GM10248 (cell line): ENCODE measurements at regions not wholly inside any gene's neighbourhood (a gene's known extent, or its start where the extent isn't known, plus 50 kb on each side); places are given as distances from the start of the nearest gene placed in this dataset.
"Not testable (repeated sequence)": the region's sequence is repeated elsewhere in the genome, so short reads cannot be mapped to it uniquely, and the experiment has no call there.

Experiments used
- CTCF ChIA-PET: fragments of 300-600 bp; sonication (Branson Sonifier 250); formaldehyde crosslinking; extraction: SDS; loops from one replicate; lab custom pipeline; 2021; ENCODE audit warnings: antibody characterized with exemption; lab: Yijun Ruan, JAX
- POLR2A ChIA-PET: fragments of 350-650 bp; sonication (Branson Sonifier 250); formaldehyde crosslinking; extraction: SDS; loops from one replicate; lab custom pipeline; 2020; ENCODE audit warnings: antibody characterized with exemption; lab: Yijun Ruan, JAX
- DNase-seq: peaks from one replicate; pipeline ENCODE4 v3.0.0; 2012; ENCODE audit errors: extremely low spot score
- CTCF ChIP-seq: IDR thresholded peaks from 2 replicates; pipeline ENCODE4 v1.5.1; 2012; ENCODE audit warnings: mild to moderate bottlenecking, low read depth; ENCODE audit errors: extremely low read depth, missing control alignments, control extremely low read depth

- CTCF ChIA-PET = no interaction called here
- POLR2A ChIA-PET = no interaction called here
- TF ChIP-seq CTCF = no peak
- DNase-seq = no peak
These were observed 464.0 kb downstream of the FBXO15 start for GRCh38 chr18:73683409-73684238.

GRCh38 chr18:73681912-73682311 lies 465.7 kb downstream of the FBXO15 start:
- TF ChIP-seq CTCF = no peak
- CTCF ChIA-PET = no interaction called here
- no peak for DNase-seq
- POLR2A ChIA-PET = no interaction called here

GRCh38 chr18:73681398-73681797 lies 466.2 kb downstream of the FBXO15 start:
- POLR2A ChIA-PET = no interaction called here
- CTCF ChIA-PET = no interaction called here
- DNase-seq = no peak
- no peak for TF ChIP-seq CTCF

- no peak for TF ChIP-seq CTCF
- ChIA-PET CTCF (no interaction called here), POLR2A (no interaction called here)
- no peak for DNase-seq
These were observed 467.5 kb downstream of the FBXO15 start for GRCh38 chr18:73679941-73680712.

- POLR2A ChIA-PET = no interaction called here
- no peak for TF ChIP-seq CTCF
- CTCF ChIA-PET = no interaction called here
- DNase-seq = no peak
These were observed 470.2 kb downstream of the FBXO15 start for GRCh38 chr18:73677450-73677849.

- TF ChIP-seq CTCF = no peak
- ChIA-PET POLR2A (no interaction called here), CTCF (no interaction called here)
These were observed 473.3 kb downstream of the FBXO15 start for GRCh38 chr18:73674125-73674865.

GRCh38 chr18:73671480-73671879 lies 476.2 kb downstream of the FBXO15 start:
- POLR2A ChIA-PET, CTCF ChIA-PET, DNase-seq: not testable (repeated sequence)

More at GRCh38 chr18:73674125-73674865, 473.3 kb downstream of the FBXO15 start:
- DNase-seq = no peak
